GM19035 (cell line): ENCODE measurements at regions not wholly inside any gene's neighbourhood (a gene's known extent, or its start where the extent isn't known, plus 50 kb on each side); places are given as distances from the start of the nearest gene placed in this dataset.

Source experiments
- ATAC-seq: cut with Tn5 transposase; IDR thresholded peaks from one replicate; pipeline ENCODE4 v1.9.1; 2021; ENCODE audit not compliant: unreplicated experiment

GRCh38 chr7:46649876-46650275 is 728.8 kb upstream of the IGFBP3 start:
- ATAC-seq, result no peak

DNA sequence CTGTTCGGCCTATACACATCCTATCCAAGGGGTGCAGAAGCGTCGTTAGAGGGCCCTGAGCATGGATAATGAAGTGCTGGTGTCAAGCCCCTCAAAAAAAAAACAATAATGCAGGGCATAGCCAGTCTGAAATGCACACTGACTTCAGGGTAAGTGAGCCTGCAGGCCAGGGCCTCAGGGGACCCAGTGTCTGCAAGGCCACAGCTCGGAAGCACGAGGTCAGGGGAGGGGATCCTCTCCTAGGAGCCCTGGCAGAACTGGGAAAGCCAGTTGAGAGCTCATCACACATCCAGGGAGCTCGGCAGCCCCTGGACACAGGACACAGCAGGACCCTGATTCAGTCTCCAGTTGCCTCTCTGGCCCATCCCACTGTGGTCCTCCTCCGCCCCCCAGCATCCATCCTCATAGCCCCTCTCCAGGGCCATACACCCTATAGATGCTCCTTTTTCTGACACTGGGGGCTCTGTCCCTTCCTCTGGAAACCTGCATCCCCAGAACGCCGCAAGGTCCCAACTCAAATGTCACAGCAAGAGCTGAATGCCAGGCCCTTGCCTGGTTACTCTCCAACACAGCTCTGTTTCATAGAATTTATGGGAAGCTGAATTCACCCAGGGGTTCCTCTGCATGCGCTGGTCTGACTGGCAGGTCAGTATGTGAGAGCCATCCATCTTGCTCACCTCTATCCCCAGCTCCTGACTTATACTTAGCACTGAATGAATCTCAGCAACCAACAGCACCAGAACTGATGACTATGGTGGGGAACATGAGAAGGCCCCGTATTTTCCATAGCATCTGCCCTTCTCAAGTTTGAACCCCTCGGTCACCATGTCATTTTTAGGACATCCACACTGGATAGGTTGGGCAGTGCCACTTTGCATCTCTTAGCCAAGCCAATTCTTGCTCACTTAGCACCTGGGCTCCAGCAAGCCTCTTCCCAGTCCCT is 717.0 kb upstream of the IGFBP3 start:
- ATAC-seq, result no peak

DNA sequence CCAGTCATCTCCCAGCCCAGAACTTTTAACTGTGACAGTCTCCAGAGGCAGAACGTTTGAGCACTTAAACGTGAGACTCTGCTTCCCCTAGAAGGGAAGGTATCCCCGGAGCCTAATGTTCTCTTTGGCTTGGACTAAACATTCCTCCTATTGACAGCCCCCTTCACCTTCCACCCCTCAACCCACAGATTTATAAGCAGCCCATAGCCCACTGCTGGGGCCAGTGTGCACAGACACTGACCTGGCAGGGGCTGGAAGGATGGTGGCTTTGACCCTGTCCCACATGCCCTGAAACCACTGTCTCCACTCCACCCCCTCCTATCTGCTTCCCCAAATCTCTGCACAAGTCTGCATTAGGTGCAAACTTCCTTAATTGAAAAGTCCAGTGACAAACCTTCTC is 715.0 kb upstream of the IGFBP3 start:
- no peak for ATAC-seq

DNA sequence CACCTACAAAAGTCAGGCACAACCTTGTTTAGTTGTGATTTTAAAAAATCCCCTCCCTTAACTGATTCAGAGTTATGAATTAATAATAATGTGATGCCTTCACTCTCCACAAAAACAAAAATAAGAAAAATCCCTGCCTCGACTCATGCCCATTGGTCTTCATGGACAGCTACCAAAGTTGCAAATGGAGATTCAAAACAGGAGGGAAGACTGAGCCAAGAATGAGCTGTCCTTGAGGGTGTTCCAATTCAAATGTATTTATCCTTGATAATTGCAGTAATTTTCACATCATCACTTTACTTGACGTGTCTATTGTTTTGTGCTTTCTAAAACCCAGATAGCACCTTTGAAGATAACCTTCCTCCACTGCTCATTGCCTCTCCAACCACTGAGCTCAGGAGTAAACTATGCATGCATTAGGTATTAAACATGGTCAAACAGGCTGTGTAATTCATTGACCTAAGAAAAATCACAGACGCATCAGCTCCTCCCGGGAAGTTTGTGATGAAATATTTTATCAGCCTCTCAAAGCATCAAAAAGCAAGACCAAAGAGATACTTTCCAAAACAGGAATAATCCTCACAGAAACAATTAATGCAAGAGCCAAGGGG is 712.7 kb upstream of the IGFBP3 start:
- ATAC-seq, result no peak

GRCh38 chr7:46633200-46633599 is 712.1 kb upstream of the IGFBP3 start:
- ATAC-seq, result no peak

GRCh38 chr7:46630031-46630430 is 709.0 kb upstream of the IGFBP3 start:
- no peak for ATAC-seq

DNA sequence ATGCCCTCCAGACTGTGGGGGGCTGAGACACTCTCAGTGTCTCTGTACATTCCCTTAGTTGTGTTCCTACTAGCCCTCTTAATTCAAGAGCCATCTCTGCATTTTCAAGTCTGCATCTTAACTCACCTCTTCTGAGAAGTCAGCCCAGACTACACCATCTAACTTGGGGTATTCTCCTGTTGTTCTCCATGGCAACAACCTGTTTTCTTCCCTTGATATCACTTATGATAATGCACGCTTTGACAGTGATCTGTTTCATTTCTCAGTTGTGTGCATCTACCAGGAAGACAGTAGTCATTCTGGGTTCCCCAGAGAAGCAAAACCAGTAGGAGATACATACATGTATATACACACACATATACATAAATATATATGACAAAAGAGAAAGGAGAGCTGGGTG is 707.3 kb upstream of the IGFBP3 start:
- no peak for ATAC-seq

GRCh38 chr7:46626691-46627310 is 705.7 kb upstream of the IGFBP3 start:
- ATAC-seq, result no peak

DNA sequence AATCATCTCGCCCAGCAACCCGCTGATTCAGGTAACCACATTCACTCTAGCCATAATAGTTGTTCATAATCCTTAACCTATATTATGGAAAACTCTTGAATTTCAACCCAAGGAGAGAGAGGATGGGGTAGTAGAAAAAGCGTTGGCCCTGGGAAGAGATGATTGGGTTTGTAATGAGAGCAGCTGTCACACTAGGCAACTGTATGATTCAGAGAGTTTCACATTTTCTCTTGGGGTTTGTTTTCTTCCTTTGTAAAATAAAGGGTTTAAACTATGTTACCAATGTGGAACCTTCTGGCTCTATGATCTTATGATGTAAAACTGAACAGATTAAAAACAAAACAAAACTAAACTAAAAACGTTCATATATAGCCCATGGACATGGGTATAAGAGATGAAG is 705.2 kb upstream of the IGFBP3 start:
- no peak for ATAC-seq

GRCh38 chr7:46625032-46625431 is 704.0 kb upstream of the IGFBP3 start:
- no peak for ATAC-seq

- ATAC-seq, result no peak
These were observed 701.2 kb upstream of the IGFBP3 start for GRCh38 chr7:46622251-46622650.

DNA sequence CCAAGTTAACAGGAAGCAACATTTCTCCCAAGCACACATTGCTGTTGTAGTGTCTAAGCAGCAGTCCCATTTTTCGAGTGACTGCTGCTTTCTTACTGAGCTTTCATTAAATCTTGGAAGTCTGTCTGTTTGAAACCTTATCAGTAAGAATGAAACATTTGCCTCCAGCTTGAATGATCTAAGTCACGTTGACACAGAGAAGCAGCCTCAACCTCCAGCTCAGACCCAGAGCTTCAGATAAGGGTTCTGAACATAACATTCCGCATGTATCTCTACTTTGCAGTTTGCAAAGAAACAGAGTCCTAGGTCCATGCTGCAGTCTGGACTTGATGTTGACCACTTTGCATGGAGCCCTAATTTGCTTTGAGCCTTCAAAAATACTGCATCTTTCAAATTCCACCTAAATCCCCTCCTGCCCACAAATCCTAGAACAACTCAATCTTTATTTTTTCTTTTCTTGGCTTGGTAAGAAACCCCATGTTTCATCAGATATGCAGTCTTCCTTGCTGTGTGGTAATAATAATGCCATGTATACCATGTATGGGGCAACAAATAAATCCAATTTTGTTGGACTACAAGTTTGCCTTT is 698.7 kb upstream of the IGFBP3 start:
- no peak for ATAC-seq

DNA sequence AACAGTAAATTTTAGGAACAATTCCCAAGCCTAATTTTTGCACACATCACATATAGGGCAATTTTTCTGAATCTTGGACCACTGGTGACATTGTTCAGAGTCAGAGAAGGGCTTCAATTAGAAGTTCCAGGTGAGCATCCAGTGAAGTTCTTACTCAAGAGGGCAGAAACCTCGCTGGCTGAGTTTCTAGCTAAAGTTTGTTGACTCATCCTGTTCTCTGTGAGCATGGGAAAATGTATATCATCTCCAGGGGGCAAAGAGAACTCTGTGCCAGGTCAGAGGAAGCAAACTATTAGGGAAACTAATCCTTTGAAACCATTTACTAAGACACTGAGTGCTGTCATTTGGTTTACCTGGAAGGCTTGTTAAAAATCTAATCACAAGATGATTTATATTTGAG is 695.6 kb upstream of the IGFBP3 start:
- ATAC-seq, result no peak

DNA sequence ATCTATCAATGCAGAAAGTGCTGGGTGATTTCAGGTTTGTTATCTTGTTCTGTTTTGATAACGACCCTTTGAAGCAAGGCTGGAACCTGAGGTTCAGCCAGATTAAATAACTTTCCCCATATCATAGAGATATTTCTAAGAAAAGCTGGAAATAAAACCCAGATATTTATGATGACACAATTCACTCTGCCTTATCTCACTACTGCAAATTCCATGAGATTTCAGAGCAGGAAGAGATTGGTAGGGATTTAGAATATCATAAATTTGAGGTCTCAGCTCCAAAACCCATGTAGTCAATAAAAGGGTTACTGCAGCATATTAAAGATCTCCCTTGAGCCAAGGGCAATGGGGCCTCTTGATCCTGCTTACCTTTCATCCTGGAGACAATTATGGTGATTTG is 692.5 kb upstream of the IGFBP3 start:
- no peak for ATAC-seq

DNA sequence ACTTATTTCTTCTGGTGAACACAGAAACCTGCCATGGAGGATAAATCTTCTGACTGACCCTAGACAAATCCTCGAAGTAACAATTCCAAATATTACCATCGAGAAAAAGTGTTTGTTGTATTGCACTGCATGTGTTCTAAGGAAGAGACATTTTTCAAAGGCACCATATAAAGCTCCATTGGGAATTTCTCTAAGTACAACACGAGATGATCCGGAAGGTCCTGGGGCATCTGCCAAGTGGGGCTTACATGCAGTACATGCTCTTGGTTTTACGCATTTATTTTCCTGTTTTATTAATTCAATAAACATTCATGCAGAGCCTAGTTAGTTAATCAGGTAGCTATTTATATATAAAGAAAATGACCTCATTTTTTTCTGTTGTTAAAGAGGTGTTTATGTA is 692.0 kb upstream of the IGFBP3 start:
- no peak for ATAC-seq

- ATAC-seq, result no peak
These were observed 690.4 kb upstream of the IGFBP3 start for GRCh38 chr7:46611508-46611907.

- ATAC-seq, result no peak
These were observed 689.7 kb upstream of the IGFBP3 start for GRCh38 chr7:46610746-46611145.

DNA sequence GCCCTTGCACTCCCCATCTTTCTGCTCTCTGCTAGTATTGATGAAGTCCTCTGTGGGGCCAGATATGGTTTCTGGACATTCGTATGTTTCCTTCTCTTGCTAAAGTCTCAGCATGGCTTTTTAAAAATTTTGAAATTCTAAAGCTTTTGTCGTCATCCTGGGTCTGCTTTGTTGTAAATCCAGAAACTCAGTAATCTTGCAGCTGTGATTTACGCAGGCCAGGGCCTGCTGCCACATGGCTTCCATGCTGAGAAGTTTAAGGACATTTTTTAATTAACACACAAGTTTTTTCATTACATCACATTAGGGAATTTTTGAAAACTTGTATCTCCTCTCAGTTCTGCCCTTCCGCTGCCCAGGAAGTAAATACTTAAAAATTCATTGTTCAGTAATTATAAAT is 686.1 kb upstream of the IGFBP3 start:
- ATAC-seq, result no peak

- no peak for ATAC-seq
These were observed 685.7 kb upstream of the IGFBP3 start for GRCh38 chr7:46606761-46607160.

DNA sequence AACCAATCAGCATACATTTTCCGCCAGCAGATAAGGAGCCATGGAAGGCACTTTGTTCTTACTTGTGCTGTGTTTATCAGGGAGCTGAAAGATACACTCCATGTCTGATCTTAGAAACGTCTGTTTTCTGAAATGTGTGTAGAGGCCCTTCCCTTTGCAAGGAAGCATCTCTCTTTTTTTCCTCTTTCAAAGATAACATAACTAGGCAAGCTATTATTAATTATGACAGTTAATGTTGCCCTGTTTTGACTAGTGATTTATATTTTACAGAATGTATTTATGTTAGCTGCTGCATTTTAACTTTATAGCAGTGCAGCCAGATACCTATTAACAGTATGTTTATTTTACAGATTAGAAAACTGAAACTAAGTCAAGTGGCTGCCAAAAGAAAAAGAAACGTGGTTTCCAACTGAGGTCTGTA is 683.2 kb upstream of the IGFBP3 start:
- no peak for ATAC-seq

DNA sequence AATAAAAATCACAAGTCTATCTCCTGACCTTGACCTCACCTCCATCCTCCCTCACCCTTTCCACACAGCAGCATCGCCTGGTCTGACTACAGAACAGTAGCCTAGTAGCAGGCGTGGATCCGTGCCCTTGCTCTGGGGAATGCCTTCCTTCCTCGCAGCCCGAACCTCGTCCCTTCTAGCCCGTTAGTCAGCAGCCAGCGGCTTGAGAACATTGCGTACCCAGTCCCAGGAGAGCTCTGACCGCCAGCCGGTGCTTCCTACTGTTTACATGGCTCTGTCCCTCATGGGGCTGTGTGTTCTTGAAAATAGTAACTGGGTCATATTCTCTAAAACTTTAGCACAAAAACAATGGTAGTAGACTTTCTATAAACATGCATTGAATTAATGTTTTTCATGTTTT is 682.7 kb upstream of the IGFBP3 start:
- no peak for ATAC-seq

DNA sequence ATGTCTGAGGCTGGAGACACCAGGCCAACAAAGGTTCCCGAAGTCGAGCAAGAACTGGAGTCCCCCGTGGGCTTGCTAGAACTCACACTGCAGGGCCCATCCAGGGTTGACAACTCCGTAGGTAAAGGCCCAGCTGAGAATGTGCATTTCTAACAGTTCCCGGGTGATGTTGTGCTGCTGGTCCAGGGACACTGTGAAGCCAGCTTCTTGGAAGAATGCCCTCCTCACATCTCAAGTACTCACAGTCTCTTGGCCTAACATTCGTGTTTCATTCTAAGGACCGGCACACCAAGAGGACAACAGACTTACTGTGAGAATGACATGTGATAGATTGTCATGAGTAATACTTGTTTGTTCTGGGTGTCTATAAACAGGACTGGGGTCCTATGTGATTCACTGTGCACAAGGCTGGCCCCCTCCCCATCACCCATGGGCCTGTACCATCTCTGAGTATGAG is 682.3 kb upstream of the IGFBP3 start:
- no peak for ATAC-seq
